Ishikawa (cell line): ENCODE measurements at regions not wholly inside any gene's neighbourhood (a gene's known extent, or its start where the extent isn't known, plus 50 kb on each side); places are given as distances from the start of the nearest gene placed in this dataset.

ENCODE experiments used
- CEBPB ChIP-seq: IDR thresholded peaks from 2 replicates; pipeline ENCODE4 v1.6.1; 2012
- EGR1 ChIP-seq: IDR thresholded peaks from 2 replicates; pipeline ENCODE4 v1.6.1; 2012
- EP300 ChIP-seq: IDR thresholded peaks from 2 replicates; pipeline ENCODE4 v1.6.1; 2012; ENCODE audit warnings: borderline replicate concordance
- NFIC ChIP-seq: IDR thresholded peaks from 2 replicates; pipeline ENCODE4 v1.6.1; 2012
- RAD21 ChIP-seq: IDR thresholded peaks from 2 replicates; pipeline ENCODE4 v1.6.1; 2012; ENCODE audit warnings: low read depth
- REST ChIP-seq: IDR thresholded peaks from 2 replicates; pipeline ENCODE4 v1.6.1; 2012; ENCODE audit warnings: low read depth, mild to moderate bottlenecking
- TAF1 ChIP-seq: IDR thresholded peaks from 2 replicates; pipeline ENCODE4 v1.6.1; 2012; ENCODE audit warnings: low read depth, mild to moderate bottlenecking
- TCF12 ChIP-seq: IDR thresholded peaks from 2 replicates; pipeline ENCODE4 v1.6.1; 2012; ENCODE audit warnings: low read depth
- TEAD4 ChIP-seq: IDR thresholded peaks from 2 replicates; pipeline ENCODE4 v1.6.1; 2012
- YY1 ChIP-seq: IDR thresholded peaks from 2 replicates; pipeline ENCODE4 v1.6.1; 2012; ENCODE audit warnings: low read depth
- ZBTB7A ChIP-seq: IDR thresholded peaks from 2 replicates; pipeline ENCODE4 v1.6.1; 2012; ENCODE audit warnings: low read depth

- no peak for TF ChIP-seq YY1
- no peak for TF ChIP-seq EP300
- TF ChIP-seq EGR1: no peak
- no peak for TF ChIP-seq TAF1
- TF ChIP-seq CEBPB: no peak
- no peak for TF ChIP-seq TEAD4
- no peak for TF ChIP-seq ZBTB7A
- TF ChIP-seq REST: no peak
- TF ChIP-seq NFIC: no peak
- TF ChIP-seq TCF12: no peak
- no peak for TF ChIP-seq RAD21
Observed at GRCh38 chr21:31493350-31493880, 149.4 kb upstream of the TIAM1 start.
